WTC11 (cell line): ENCODE measurements at regions not wholly inside any gene's neighbourhood (a gene's known extent, or its start where the extent isn't known, plus 50 kb on each side); places are given as distances from the start of the nearest gene placed in this dataset.

ENCODE experiments used
- AFF4 ChIP-seq: sonication (generic); formaldehyde crosslinking; IDR thresholded peaks from 2 replicates; pipeline ENCODE4 v1.8.1; 2023; ENCODE audit warnings: mild to moderate bottlenecking, missing genetic modification reagents, borderline replicate concordance
- CTCF ChIP-seq: fragments of 200-600 bp; IDR thresholded peaks from 2 replicates; pipeline ENCODE4 v1.8.0; 2022; ENCODE audit warnings: antibody characterized with exemption
- E2F4 ChIP-seq: sonication (generic); formaldehyde crosslinking; IDR thresholded peaks from 2 replicates; pipeline ENCODE4 v1.8.1; 2022; ENCODE audit warnings: low read depth, mild to moderate bottlenecking, moderate library complexity, missing genetic modification reagents, borderline replicate concordance
- JUN ChIP-seq: sonication (generic); formaldehyde crosslinking; IDR thresholded peaks from 2 replicates; pipeline ENCODE4 v1.8.0; 2023; ENCODE audit warnings: mild to moderate bottlenecking, missing genetic modification reagents
- ZNF121 ChIP-seq: sonication (generic); formaldehyde crosslinking; IDR thresholded peaks from 2 replicates; pipeline ENCODE4 v1.8.0; 2023; ENCODE audit warnings: missing genetic modification reagents

- no peak for TF ChIP-seq CTCF
- no peak for TF ChIP-seq AFF4 (CRISPR knock-in tag)
- TF ChIP-seq JUN (CRISPR knock-in tag): no peak
- no peak for TF ChIP-seq E2F4
- no peak for TF ChIP-seq ZNF121 (CRISPR knock-in tag)
These were observed 49.9 kb upstream of the ADAD1 start for GRCh38 chr4:122328893-122329292.
